Uterus (tissue), 3 donors: ENCODE measurements at regions not wholly inside any gene's neighbourhood (a gene's known extent, or its start where the extent isn't known, plus 50 kb on each side); places are given as distances from the start of the nearest gene placed in this dataset.

Experiments
- DNase-seq, 2 donors: peaks; one replicate each; pipeline ENCODE4 v3.0.0-alpha.2; 2019 to 2020
- H3K27ac ChIP-seq, 2 donors: fragments of 200-600 bp; sonication (generic); 1 replicate in 1 of 2; 2 replicates in 1 of 2; pipeline ENCODE4 v1.5.1; 2016 to 2018
- H3K27me3 ChIP-seq, 2 donors: fragments of 200-600 bp; sonication (generic); one replicate each; pipeline ENCODE4 v1.5.1; 2018 to 2019; ENCODE audit warnings: control low read depth in 1 of 2
- H3K36me3 ChIP-seq, 2 donors: fragments of 200-600 bp; sonication (generic); one replicate each; pipeline ENCODE4 v1.5.1; 2019; ENCODE audit warnings: control low read depth in 1 of 2
- H3K4me1 ChIP-seq, 2 donors: fragments of 200-600 bp; sonication (generic); one replicate each; pipeline ENCODE4 v1.5.1; 2018 to 2019; ENCODE audit warnings: control low read depth in 1 of 2
- H3K4me3 ChIP-seq, 2 donors: fragments of 200-600 bp; sonication (generic); 1 replicate in 1 of 2; 2 replicates in 1 of 2; pipeline ENCODE4 v1.5.1; 2018 to 2019; ENCODE audit warnings: mild to moderate bottlenecking in 1 of 2
- H3K9me3 ChIP-seq, 2 donors: fragments of 200-600 bp; sonication (generic); one replicate each; pipeline ENCODE4 v1.5.1; 2019; ENCODE audit warnings: control low read depth in 1 of 2
- POLR2A ChIP-seq, 2 donors: fragments of 450-650 bp; IDR thresholded peaks; one replicate each; pipeline ENCODE4 v1.6.1; 2016; ENCODE audit warnings: antibody characterized with exemption in 2 of 2, mild to moderate bottlenecking in 1 of 2, moderate library complexity in 1 of 2
- intact Hi-C: fragments of 100-400 bp; cut with DNase I; formaldehyde crosslinking; loops from one replicate; pipeline ENCODE4 v1.15.1; 2023; ENCODE audit warnings: low total_unique reads
- TF ChIP-seq, protein P1 (sequence below), 4 experiments: fragments of 200-600 bp in 2 of 4; fragments of 450-650 bp in 2 of 4; sonication (generic) in 2 of 4; IDR thresholded peaks; one replicate each; pipeline ENCODE4 v1.5.1; 2016 to 2019; ENCODE audit warnings: antibody characterized with exemption in 4 of 4, mild to moderate bottlenecking in 2 of 4, moderate library complexity in 1 of 4
- donor health status: DM: yes; HTN: yes; CAD: no.

- DNase-seq = no peak
- H3K9me3 ChIP-seq = no peaks in the 10 kb centered on the region
- no peaks in the 10 kb centered on the region for H3K36me3 ChIP-seq
- H3K4me3 ChIP-seq = no peak overlapping the region
- H3K4me1 ChIP-seq = no peaks in the 10 kb centered on the region
- no peak overlapping the region for H3K27ac ChIP-seq
- H3K27me3 ChIP-seq = no peaks in the 10 kb centered on the region
- no peak for TF ChIP-seq POLR2A (IDR thresholded peaks at IDR 0.05)
- intact Hi-C loops = no loop called here
Observed at GRCh38 chr14:36465178-36465577, 54.9 kb downstream of the NKX2-1 start.

GRCh38 chr14:36462890-36463289 lies 57.1 kb downstream of the NKX2-1 start:
- no peaks in the 10 kb centered on the region for H3K9me3 ChIP-seq
- TF ChIP-seq, protein P1, sequence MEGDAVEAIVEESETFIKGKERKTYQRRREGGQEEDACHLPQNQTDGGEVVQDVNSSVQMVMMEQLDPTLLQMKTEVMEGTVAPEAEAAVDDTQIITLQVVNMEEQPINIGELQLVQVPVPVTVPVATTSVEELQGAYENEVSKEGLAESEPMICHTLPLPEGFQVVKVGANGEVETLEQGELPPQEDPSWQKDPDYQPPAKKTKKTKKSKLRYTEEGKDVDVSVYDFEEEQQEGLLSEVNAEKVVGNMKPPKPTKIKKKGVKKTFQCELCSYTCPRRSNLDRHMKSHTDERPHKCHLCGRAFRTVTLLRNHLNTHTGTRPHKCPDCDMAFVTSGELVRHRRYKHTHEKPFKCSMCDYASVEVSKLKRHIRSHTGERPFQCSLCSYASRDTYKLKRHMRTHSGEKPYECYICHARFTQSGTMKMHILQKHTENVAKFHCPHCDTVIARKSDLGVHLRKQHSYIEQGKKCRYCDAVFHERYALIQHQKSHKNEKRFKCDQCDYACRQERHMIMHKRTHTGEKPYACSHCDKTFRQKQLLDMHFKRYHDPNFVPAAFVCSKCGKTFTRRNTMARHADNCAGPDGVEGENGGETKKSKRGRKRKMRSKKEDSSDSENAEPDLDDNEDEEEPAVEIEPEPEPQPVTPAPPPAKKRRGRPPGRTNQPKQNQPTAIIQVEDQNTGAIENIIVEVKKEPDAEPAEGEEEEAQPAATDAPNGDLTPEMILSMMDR (IDR thresholded peaks at IDR 0.05) = no peak
- H3K4me1 ChIP-seq = no peaks in the 10 kb centered on the region
- no peaks in the 10 kb centered on the region for H3K36me3 ChIP-seq
- H3K4me3 ChIP-seq = no peak overlapping the region
- no peak for DNase-seq
- no peaks in the 10 kb centered on the region for H3K27me3 ChIP-seq
- intact Hi-C loops = no loop called here
- H3K27ac ChIP-seq = no peak overlapping the region

DNA sequence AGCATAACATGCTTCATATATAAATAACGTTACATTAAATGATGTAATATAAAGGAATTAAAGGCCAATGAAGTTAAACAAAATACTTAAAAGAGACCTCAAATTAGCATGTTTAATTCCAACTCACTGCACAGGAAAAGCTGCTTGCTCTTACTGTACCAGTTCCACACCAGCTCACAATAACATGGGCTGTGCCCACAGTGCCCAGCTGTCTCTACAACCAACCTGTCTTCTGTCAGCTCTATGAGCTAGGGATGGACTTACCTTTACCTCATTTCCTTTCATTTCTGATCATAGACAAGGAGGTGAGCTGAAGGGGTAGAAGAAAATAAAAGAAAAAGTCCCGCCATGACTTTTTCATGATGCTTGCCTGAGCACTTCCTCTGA lies 64.8 kb downstream of the NKX2-1 start:
- H3K36me3 ChIP-seq = no peaks in the 10 kb centered on the region
- no peaks in the 10 kb centered on the region for H3K27me3 ChIP-seq
- no peak overlapping the region for H3K27ac ChIP-seq
- no peak overlapping the region for H3K4me3 ChIP-seq
- intact Hi-C loops = no loop called here
- H3K9me3 ChIP-seq = no peaks in the 10 kb centered on the region
- no peaks in the 10 kb centered on the region for H3K4me1 ChIP-seq
- no peak for DNase-seq
- no peak for TF ChIP-seq POLR2A (IDR thresholded peaks at IDR 0.05)
- TF ChIP-seq, protein P1 (IDR thresholded peaks at IDR 0.05) = no peak

GRCh38 chr14:36454599-36455240 lies 65.3 kb downstream of the NKX2-1 start:
- Histone ChIP-seq H3K9me3 (no peaks in the 10 kb centered on the region), H3K36me3 (no peaks in the 10 kb centered on the region), H3K4me3 (no peak overlapping the region), H3K27ac (no peak overlapping the region), H3K27me3 (no peaks in the 10 kb centered on the region), H3K4me1 (no peaks in the 10 kb centered on the region)
- DNase-seq = no peak
- TF ChIP-seq POLR2A (IDR thresholded peaks at IDR 0.05) = no peak
- TF ChIP-seq, protein P1 (IDR thresholded peaks at IDR 0.05) = no peak
- intact Hi-C loops = no loop called here

DNA sequence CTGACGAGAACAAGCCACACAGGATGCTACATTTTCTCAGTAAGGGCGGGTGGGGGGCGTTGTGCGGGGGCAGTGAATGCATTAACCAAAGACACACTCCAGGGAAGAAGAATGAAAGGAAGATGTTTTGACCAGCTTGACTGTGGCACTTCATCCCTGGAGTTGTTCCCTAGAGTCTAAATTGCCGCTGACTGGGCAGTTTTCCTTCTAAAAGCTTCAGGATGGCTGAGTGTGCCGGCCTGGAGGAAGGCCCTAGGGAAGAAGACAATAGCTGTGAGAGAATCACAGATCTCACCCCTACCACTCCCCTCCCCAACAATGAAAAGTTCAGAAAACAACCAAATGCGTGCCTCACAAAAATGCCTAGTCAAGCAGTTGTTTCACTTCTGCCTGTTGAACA lies 67.2 kb downstream of the NKX2-1 start:
- Histone ChIP-seq H3K4me1 (no peaks in the 10 kb centered on the region), H3K27me3 (no peaks in the 10 kb centered on the region), H3K9me3 (no peaks in the 10 kb centered on the region), H3K4me3 (no peak overlapping the region), H3K27ac (no peak overlapping the region), H3K36me3 (no peaks in the 10 kb centered on the region)
- no peak for DNase-seq
- TF ChIP-seq POLR2A (IDR thresholded peaks at IDR 0.05) = no peak
- TF ChIP-seq, protein P1 (IDR thresholded peaks at IDR 0.05) = no peak
- intact Hi-C loops = no loop called here
